Lower leg skin (tissue), 3 donors: ENCODE measurements at regions not wholly inside any gene's neighbourhood (a gene's known extent, or its start where the extent isn't known, plus 50 kb on each side); places are given as distances from the start of the nearest gene placed in this dataset.

Experiments
- POLR2A ChIP-seq, 2 donors: fragments of 450-650 bp; IDR thresholded peaks; one replicate each; pipeline ENCODE4 v1.6.1; 2016 to 2017; ENCODE audit warnings: antibody characterized with exemption in 2 of 2, mild to moderate bottlenecking in 1 of 2, moderate library complexity in 1 of 2
- TF ChIP-seq, protein P1 (sequence below), 3 donors: fragments of 450-650 bp; IDR thresholded peaks; one replicate each; pipeline ENCODE4 v1.5.1; 2016; ENCODE audit warnings: antibody characterized with exemption in 3 of 3, mild to moderate bottlenecking in 3 of 3, moderate library complexity in 2 of 3

GRCh38 chr4:103484521-103484920 is 235.3 kb downstream of the TACR3 start:
- TF ChIP-seq, protein P1, sequence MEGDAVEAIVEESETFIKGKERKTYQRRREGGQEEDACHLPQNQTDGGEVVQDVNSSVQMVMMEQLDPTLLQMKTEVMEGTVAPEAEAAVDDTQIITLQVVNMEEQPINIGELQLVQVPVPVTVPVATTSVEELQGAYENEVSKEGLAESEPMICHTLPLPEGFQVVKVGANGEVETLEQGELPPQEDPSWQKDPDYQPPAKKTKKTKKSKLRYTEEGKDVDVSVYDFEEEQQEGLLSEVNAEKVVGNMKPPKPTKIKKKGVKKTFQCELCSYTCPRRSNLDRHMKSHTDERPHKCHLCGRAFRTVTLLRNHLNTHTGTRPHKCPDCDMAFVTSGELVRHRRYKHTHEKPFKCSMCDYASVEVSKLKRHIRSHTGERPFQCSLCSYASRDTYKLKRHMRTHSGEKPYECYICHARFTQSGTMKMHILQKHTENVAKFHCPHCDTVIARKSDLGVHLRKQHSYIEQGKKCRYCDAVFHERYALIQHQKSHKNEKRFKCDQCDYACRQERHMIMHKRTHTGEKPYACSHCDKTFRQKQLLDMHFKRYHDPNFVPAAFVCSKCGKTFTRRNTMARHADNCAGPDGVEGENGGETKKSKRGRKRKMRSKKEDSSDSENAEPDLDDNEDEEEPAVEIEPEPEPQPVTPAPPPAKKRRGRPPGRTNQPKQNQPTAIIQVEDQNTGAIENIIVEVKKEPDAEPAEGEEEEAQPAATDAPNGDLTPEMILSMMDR (IDR thresholded peaks at IDR 0.05) = no peak
- no peak for TF ChIP-seq POLR2A (IDR thresholded peaks at IDR 0.05)
